GM18498 (cell line): ENCODE measurements at regions not wholly inside any gene's neighbourhood (a gene's known extent, or its start where the extent isn't known, plus 50 kb on each side); places are given as distances from the start of the nearest gene placed in this dataset.
"Not testable (repeated sequence)": the region's sequence is repeated elsewhere in the genome, so short reads cannot be mapped to it uniquely, and the experiment has no call there.

ENCODE experiments used
- ATAC-seq: cut with Tn5 transposase; IDR thresholded peaks from one replicate; pipeline ENCODE4 v1.9.1; 2021; ENCODE audit warnings: mild to moderate bottlenecking, moderate library complexity; ENCODE audit not compliant: unreplicated experiment

DNA sequence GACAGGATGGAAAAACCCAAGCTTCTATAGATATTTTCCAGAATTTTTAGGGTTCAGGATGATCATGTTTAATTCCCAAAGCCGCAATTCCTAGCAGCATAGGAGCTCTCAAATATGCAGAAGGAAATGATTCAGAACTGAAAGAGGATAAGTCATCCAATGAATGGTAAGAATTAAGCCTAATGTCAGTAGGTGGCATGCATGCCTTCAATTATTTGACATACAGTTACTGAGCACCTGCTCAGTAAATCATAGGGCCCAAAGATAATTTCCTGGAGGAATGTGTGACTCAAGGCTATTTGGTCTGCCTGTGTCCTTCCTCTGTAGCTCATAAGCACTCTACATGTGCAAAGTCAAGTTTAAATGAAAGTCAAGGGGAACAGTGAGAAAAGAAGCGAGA, 116.8 kb upstream of the SLC38A4 start:
- ATAC-seq = no peak

DNA sequence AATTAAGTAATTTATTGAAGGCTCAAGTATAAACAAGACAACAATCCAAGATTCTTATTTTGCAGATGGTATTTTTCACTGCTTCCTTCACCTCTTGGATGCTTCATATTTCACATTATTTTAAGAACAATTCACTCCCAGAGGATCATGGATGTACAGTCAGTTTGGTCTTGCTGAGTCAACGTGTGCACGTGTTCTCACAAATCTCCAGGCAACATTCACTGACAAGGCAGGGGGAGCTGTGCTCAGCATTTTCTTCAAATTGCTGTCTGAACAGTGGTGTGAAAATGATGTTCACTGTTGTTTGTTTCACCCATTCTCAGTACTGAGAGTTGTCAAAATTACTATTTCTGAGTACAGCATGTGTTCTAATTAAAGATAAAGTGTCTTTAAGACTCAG, 118.3 kb upstream of the SLC38A4 start:
- no peak for ATAC-seq

DNA sequence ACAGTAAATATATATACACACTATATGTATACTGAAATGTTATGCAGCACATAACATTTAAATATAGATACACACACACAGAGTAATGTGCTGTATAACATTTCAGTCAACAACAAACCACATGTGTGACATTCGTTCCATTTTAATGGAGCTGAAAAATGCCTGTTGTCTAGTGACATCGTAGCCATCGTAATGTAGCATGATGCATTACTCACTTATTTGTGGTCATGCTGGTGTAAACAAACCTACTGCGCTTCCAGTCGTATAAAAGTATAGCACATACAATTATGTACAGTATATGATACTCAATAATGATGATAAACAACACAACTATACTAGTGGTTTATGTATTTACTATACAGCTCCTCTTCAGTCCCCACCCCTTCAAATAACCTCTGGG, 119.0 kb upstream of the SLC38A4 start:
- ATAC-seq = no peak

DNA sequence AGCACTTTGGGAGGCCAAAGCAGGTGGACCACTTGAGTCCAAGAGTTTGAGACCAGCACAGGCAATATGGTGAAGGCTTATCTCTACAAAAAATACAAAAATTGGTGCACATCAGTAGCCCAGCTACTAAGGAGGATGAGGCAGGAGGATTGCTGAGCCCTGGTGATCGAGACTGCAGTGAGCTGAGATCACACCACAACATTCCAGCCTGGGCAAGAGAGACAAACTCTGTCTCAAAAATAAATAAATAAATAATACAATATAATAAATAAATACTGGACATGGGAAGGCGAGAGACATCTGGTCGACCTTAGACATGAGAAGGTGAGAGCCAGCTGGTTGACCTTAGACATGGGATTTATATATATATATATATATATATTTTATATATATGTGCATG, 119.8 kb upstream of the SLC38A4 start:
- no peak for ATAC-seq

- ATAC-seq = no peak
Measured at GRCh38 chr12:46946137-46946536, 120.3 kb upstream of the SLC38A4 start.

- ATAC-seq = no peak
Measured at GRCh38 chr12:46948936-46949545, 123.2 kb upstream of the SLC38A4 start.

DNA sequence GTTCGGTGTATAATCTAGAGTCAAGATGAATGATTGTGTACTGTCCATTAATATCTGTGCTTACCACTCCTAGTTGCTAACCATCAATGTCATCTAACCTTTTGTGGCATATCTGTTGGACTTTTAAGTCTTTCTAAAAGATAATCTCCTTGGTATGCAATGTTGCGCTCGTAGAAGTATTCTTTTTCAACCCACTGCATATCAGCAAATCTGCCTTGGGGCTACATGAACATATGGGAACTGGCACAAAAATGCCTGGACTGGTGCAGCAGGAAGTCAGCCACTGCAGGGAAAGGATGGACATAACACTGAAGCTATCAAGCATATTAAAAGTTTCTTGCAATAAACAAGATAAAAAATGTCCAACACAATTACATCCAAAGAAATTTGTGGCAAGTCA, 124.3 kb upstream of the SLC38A4 start:
- no peak for ATAC-seq

DNA sequence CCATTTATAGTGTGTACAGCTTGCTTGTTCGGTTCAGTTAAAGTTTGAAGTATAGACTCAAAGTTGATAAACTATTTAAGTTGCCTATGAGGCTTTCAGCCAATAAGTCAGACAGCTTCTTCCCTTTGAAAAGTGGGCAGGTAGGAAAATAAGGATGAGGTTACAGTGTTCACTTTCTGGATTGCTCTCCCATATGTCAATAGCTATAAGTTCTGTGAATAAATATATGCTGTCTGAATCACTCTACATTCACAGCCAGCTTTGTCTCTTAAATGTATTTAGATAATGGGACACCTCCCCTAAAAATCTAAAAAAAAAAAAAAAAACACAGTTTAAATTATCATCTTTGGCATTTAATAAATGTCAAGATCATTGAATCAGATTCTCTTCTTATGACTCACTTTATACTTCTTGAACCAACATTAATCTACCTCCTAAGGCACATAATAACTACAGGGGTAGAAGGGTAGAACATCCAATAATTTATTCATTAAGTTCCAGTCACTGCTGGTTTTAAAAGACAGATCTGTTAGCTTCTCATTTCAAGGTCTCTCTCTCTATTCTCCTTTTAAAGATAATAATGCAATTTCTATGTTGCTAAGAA, 126.4 kb upstream of the PCED1B start:
- no peak for ATAC-seq

DNA sequence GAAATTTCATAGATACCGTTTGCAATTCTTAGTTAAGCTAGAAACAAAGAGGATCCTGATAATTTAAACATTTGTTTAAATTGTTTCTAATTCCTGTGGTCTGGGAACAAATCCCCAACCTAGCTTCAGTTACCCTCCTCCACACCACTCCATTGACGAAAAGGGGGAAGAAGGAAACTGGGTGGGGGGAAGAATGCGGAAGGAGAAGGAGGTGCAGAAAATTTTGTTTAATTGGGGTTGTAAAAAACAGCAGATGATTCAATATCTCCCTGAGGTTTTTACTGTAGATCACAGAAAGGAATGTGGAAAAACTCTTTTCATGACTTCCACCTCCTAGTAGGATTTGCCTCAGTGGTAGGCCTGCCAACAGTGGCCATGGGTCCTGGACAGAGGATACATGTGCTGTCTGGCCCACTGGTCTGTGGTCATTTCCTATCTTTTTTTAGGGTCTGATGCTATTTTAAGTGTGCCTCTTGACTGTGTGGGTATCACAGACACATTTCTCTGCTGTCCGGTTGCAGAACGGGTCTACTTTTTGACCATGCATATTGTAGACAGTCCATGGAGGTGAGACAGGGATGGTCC, 122.9 kb upstream of the PCED1B start:
- ATAC-seq = no peak

- ATAC-seq = no peak
Measured at GRCh38 chr12:46958053-46958452, 121.4 kb upstream of the PCED1B start.

- ATAC-seq = no peak
Measured at GRCh38 chr12:46958599-46959290, 120.7 kb upstream of the PCED1B start.

DNA sequence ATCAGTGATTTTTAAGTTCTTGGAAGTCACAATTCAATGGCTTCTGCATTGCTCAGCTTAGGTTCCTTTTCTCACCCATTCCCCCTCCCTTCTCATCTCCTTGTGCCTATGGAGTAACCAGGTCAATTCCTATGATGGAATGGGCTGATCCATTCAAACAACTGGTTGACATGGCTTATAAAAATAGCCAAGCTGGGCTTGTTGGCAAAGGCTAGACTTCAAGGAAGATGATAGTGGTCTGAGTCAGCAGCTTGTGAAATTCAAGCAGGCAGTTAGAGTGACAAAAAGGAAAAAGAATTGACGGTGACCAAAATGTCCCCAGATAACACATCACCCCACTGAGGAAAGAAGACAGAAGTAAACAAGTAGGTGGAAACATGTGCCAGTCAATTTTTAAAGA, 119.9 kb upstream of the PCED1B start:
- ATAC-seq = no peak

DNA sequence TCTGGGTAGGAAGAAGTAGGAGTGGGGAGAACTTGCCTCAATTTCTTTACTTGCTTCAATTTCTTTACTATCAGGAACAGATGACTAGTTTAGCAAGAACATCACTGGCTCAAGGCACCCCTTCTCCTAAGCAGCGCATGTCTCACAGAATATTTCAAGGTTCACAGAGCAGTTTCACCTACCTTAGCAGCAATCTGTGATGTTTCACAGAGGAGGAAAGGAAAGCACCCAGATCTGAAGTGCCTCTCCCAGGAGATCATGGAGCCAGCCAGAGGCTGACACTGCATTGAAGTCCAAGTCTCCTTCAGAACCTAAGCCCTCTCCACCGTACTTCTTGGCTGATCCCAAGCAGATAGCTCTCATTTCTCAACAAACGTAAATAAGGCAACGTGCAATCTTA, 118.7 kb upstream of the PCED1B start:
- no peak for ATAC-seq

DNA sequence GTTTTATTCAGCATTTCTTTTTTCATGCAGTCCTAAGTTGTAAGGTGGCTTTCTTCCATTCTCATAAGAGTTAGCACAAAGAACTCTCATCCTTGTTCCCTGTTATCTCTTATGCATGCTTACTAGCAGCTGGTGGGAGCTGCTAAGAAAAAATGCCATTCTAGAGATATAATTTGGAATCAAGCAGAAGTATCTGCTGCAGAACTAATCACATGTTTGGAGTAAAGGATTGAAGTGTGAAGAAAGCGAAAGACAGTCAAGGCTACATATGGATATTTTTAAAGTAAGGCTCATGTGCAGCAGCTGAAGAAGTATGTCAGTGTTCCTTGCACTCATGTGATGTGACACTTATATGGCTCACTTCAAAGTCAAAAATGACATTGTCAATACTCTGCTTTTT, 116.2 kb upstream of the PCED1B start:
- no peak for ATAC-seq

DNA sequence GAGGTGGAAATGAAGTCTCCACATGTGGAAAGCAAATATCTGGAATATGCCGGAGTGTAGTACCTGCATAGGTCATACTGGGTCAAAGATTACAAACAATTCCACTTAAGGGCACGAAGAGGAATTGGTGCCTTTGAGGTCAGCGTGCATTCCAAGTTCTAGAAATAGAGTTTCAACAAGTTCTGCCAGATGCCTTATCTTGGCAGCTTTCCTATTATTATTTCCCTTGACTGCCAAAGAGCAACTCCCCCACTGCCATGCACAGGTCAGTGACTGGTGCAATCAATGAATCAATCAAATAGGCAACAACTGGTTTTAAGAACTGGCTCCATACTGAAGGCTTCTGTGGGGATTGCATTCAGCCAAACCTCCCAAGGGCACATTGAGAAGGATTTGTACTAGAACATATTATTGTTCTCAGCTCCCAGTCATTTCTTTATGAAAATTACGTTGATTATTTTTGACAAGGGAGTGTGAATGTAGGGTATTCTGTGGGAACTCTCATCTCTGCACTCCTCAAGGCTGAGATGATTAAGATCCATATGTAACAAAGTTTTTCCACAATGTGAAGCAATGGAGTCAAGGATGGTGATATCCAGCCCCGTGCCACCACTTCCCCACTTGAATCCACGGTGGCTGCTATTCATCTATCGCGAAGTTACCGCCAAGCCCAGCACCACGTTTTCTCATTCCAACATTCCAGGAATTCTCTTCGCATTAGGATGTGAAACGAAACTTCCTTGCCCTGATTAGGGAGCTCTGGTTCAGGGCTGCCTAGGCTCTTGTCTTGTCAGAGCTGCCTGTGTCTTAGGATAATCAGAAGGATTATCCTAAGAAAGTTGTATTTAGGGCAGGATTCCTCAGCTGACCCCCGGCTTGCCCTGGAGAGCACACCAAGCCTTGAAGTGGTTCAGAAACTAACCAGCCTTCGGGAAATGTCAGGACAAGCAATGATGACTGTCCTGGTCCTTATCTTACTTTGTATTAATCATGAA, 115.1 kb upstream of the PCED1B start:
- no peak for ATAC-seq

DNA sequence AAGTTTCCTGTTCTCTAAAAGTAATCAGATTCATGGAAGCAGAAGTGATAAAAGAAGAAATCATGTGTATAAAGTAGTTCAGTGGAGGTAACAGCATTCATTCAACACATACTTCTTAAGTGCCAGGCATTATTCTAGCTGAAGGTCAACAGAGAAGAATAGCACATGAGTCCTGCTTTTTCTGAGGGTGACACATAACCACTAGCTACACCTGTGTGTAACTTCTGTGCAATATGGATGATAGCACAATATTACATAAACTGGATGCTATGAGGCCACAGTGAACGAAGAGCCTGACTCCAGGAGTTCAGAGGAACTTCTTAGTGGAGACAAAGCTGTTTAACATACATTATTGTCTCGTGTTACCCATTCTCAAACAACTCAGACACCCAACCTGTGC, 114.3 kb upstream of the PCED1B start:
- no peak for ATAC-seq

- ATAC-seq = no peak
Measured at GRCh38 chr12:46965880-46966279, 113.5 kb upstream of the PCED1B start.

GRCh38 chr12:46970636-46971035, 108.8 kb upstream of the PCED1B start:
- no peak for ATAC-seq

DNA sequence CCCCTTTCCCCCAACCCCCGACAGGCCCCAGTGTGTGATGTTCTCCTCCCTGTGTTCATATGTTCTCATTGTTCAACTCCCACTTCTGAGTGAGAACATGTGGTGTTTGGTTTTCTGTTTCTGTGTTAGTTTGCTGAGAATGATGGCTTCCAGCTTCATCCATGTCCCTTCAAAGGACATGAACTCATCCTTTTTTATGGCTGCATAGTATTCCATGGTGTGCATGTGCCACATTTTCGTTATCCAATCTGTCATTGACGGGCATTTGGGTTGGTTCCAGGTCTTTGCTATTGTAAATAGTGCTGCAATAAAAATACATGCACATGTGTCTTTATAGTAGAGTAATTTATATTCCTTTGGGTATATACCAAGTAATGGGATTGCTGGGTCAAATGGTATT, 105.5 kb upstream of the PCED1B start:
- not testable (repeated sequence) for ATAC-seq

GRCh38 chr12:46977871-46978375, 101.5 kb upstream of the PCED1B start:
- no peak for ATAC-seq

DNA sequence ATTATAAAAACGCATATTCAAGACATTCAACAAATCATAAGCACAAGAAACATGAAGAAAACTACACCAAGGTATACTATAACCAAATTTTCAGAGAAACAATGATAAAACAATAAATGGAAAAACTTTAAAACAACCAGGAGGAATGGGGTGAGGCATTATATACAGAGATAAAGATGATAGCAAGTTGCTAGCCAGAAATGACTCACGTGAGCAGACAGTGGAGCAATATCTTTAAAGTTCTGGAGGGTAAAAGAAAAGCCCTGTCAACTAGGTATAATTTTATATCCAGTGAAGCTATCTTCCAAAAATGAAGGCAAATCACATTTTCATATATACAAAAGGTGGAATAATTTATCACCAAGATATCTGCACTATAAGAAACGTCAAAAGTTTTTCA, 97.8 kb upstream of the PCED1B start:
- ATAC-seq = no peak
